HepG2 (cell line): ENCODE measurements at regions not wholly inside any gene's neighbourhood (a gene's known extent, or its start where the extent isn't known, plus 50 kb on each side); places are given as distances from the start of the nearest gene placed in this dataset.

ENCODE experiments used
- ATAC-seq: fragments of 200-7000 bp; cut with Tn5 transposase; 3 replicates; pipeline ENCODE4 v1.9.1; 2020; ENCODE audit warnings: mild to moderate bottlenecking, moderate library complexity
- BruUV-seq: library from RNA; stranded (reverse); fragments of 400-500 nt; replicated peaks from 2 replicates; lab custom pipeline; 2021; lab: Mats Ljungman, UMichigan
- CTCF ChIA-PET: fragments of 300-600 bp; formaldehyde crosslinking; extraction: SDS; loops from one replicate; lab custom pipeline; 2021; ENCODE audit warnings: low total read pairs, inconsistent platforms, low intra/inter-chr PET ratio; lab: Yijun Ruan, JAX
- POLR2A ChIA-PET: fragments of 350-600 bp; sonication (Branson Sonifier 250); formaldehyde crosslinking; loops from one replicate; lab custom pipeline; 2020; ENCODE audit warnings: antibody characterized with exemption, inconsistent platforms; lab: Yijun Ruan, JAX
- DNase-seq: peaks from one replicate; pipeline ENCODE4 v3.0.0-alpha.2; 2015; ENCODE audit warnings: low spot score
- FAIRE-seq: peaks from 3 replicates; lab custom pipeline; 2011; peaks lifted over from hg19 to GRCh38; lab: Jason Lieb, UNC
- H2AFZ ChIP-seq: one replicate; pipeline ENCODE4 v1.6.1; 2011; ENCODE audit warnings: low read length, inconsistent platforms
- H3K27ac ChIP-seq: fragments of 300-600 bp; 3 replicates; pipeline ENCODE4 v1.8.0; 2011; ENCODE audit warnings: mixed run types, mild to moderate bottlenecking, mixed read lengths, low read length, inconsistent platforms; ENCODE audit not compliant: insufficient read depth; ENCODE audit errors: extremely low read length
- H3K27me3 ChIP-seq, 2 experiments: fragments of 200-600 bp in 1 of 2; 2 replicates in 1 of 2; 3 replicates in 1 of 2; pipeline versions ENCODE4 v1.6.0 to v1.8.0; 2011; ENCODE audit warnings: low read length in 2 of 2, mild to moderate bottlenecking in 2 of 2, moderate library complexity in 2 of 2, inconsistent platforms in 1 of 2; ENCODE audit not compliant: insufficient read depth in 2 of 2, control insufficient read depth in 1 of 2
- H3K36me3 ChIP-seq, 2 experiments: fragments of 200-600 bp in 1 of 2; replicated peaks in 1 of 2; 2 replicates in 1 of 2; 3 replicates in 1 of 2; pipeline versions ENCODE4 v1.5.1 to v1.8.0; 2011; ENCODE audit warnings: low read length in 2 of 2, inconsistent platforms in 1 of 2; ENCODE audit not compliant: insufficient read depth in 2 of 2, control insufficient read depth in 1 of 2
- H3K4me1 ChIP-seq: 2 replicates; pipeline ENCODE4 v1.5.1; 2012; ENCODE audit warnings: low read length, inconsistent platforms; ENCODE audit not compliant: insufficient read depth
- H3K4me2 ChIP-seq: 2 replicates; pipeline ENCODE4 v1.6.0; 2011; ENCODE audit warnings: low read depth, low read length, inconsistent platforms
- H3K4me3 ChIP-seq, 3 experiments: fragments of 200-600 bp in 1 of 3; sonication (generic), shearing (Covaris generic) in 1 of 3; replicated peaks in 1 of 3; 2 replicates each; pipeline ENCODE4 v1.5.1; 2011 to 2016; ENCODE audit warnings: low read length in 3 of 3, inconsistent platforms in 2 of 3, low read depth in 2 of 3, mild to moderate bottlenecking in 2 of 3, control low read depth in 1 of 3, mixed read lengths in 1 of 3; ENCODE audit not compliant: insufficient read depth in 1 of 3
- H3K79me2 ChIP-seq: one replicate; pipeline ENCODE4 v1.6.1; 2011; ENCODE audit warnings: low read length, inconsistent platforms; ENCODE audit not compliant: insufficient read depth
- H3K9ac ChIP-seq: 2 replicates; pipeline ENCODE4 v1.6.0; 2011; ENCODE audit warnings: mild to moderate bottlenecking, low read depth, low read length, inconsistent platforms; ENCODE audit not compliant: insufficient read depth
- H3K9me3 ChIP-seq: 2 replicates; pipeline ENCODE4 v1.5.1; 2012; ENCODE audit warnings: mild to moderate bottlenecking, low read length
- H4K20me1 ChIP-seq: 2 replicates; pipeline ENCODE4 v1.6.0; 2011; ENCODE audit warnings: inconsistent platforms, mild to moderate bottlenecking, low read length, moderate library complexity; ENCODE audit not compliant: insufficient read depth
- CCAR2 ChIP-seq: fragments of 200-400 bp; formaldehyde crosslinking; optimal IDR thresholded peaks from 2 replicates; pipeline ENCODE3; 2018; ENCODE audit warnings: low read depth, mild to moderate bottlenecking, low read length, moderate library complexity
- ZBTB40 ChIP-seq, 2 experiments: fragments of 450-650 bp in 1 of 2; sonication (generic) in 1 of 2; formaldehyde crosslinking in 1 of 2; IDR thresholded peaks; 2 replicates each; pipeline versions ENCODE4 v1.6.1 to v1.8.0; 2016 to 2022; ENCODE audit warnings: antibody characterized with exemption in 1 of 2, mild to moderate bottlenecking in 1 of 2, missing genetic modification reagents in 1 of 2
- ZFP37 ChIP-seq: sonication (generic); formaldehyde crosslinking; IDR thresholded peaks from 2 replicates; pipeline ENCODE4 v1.4.0; 2020; ENCODE audit warnings: missing genetic modification reagents, borderline replicate concordance
- ZNF264 ChIP-seq: sonication (generic); formaldehyde crosslinking; IDR thresholded peaks from 2 replicates; pipeline ENCODE4 v1.4.0; 2020; ENCODE audit warnings: missing genetic modification reagents
- ZNF317 ChIP-seq: sonication (generic); formaldehyde crosslinking; IDR thresholded peaks from 2 replicates; pipeline ENCODE4 v1.5.0; 2020; ENCODE audit warnings: mild to moderate bottlenecking, missing genetic modification reagents
- ZNF816 ChIP-seq: sonication (generic); formaldehyde crosslinking; IDR thresholded peaks from 2 replicates; pipeline ENCODE4 v1.8.0; 2022; ENCODE audit warnings: missing genetic modification reagents, mild to moderate bottlenecking, borderline replicate concordance
- ZSCAN12 ChIP-seq: sonication (generic); formaldehyde crosslinking; IDR thresholded peaks from 2 replicates; pipeline ENCODE4 v1.9.0; 2021; ENCODE audit warnings: mild to moderate bottlenecking, missing genetic modification reagents
- WGBS: methylation state at CpG from one replicate; pipeline ENCODE4 v1.1.6; 2017; ENCODE audit warnings: low lambda C conversion rate; 5-methylcytosine and 5-hydroxymethylcytosine counted together
- in situ Hi-C: cut with HindIII; loops from 2 replicates; pipeline ENCODE4 v1.10.0; 2017; ENCODE audit warnings: low pct_unique_long_range_greater_than_20kb; ENCODE audit not compliant: extremely low pct_ligation_motif_present
- intact Hi-C: fragments of 100-400 bp; cut with micrococcal nuclease; formaldehyde crosslinking; loops from one replicate; pipeline ENCODE4 v1.10.0; 2022; ENCODE audit not compliant: unreplicated experiment

- TF ChIP-seq ZSCAN12 (CRISPR knock-in tag): no peak
- TF ChIP-seq, all 625 proteins: peak for 0
- BruUV-seq: no TSS peak
- no peak for FAIRE-seq
- Histone ChIP-seq H3K4me2 (no peak overlapping the region), H3K27ac (no peak overlapping the region), H3K79me2 (no peaks in the 10 kb centered on the region), H3K36me3 (no peaks in the 10 kb centered on the region), H3K9ac (no peak overlapping the region), H3K4me3 (no peak overlapping the region), H3K9me3 (no peaks in the 10 kb centered on the region), H2AFZ (no peak overlapping the region), H3K4me1 (no peaks in the 10 kb centered on the region), H3K27me3 (no peaks in the 10 kb centered on the region), H4K20me1 (no peaks in the 10 kb centered on the region)
- ATAC-seq: no peak
- in situ Hi-C loops: no loop called here
- CTCF ChIA-PET: no interaction called here
- DNase-seq: no peak
- intact Hi-C loops: no loop called here
- WGBS: 2% methylated on average over 6 of the region's 6 CpGs
- POLR2A ChIA-PET: no interaction called here
Measured at GRCh38 chr20:54839224-54839623, 363.8 kb downstream of the DOK5 start.

GRCh38 chr20:54837226-54837625, 361.8 kb downstream of the DOK5 start:
- Histone ChIP-seq H3K36me3 (no peaks in the 10 kb centered on the region), H3K79me2 (no peaks in the 10 kb centered on the region), H3K27me3 (no peaks in the 10 kb centered on the region), H2AFZ (no peak overlapping the region), H3K4me2 (no peak overlapping the region), H3K4me3 (no peak overlapping the region), H4K20me1 (no peaks in the 10 kb centered on the region), H3K9me3 (0 out of 2 replicates have a peak, but pooled peaks cover 6% of the 10 kb centered on the region), H3K4me1 (no peaks in the 10 kb centered on the region), H3K9ac (no peak overlapping the region), H3K27ac (no peak overlapping the region)
- CTCF ChIA-PET: no interaction called here
- DNase-seq: no peak
- FAIRE-seq: no peak
- POLR2A ChIA-PET: no interaction called here
- no TSS peak for BruUV-seq
- in situ Hi-C loops: no loop called here
- intact Hi-C loops: no loop called here
- no peak for ATAC-seq
- WGBS: 32% methylated on average over 4 of the region's 4 CpGs
- TF ChIP-seq ZNF264 (CRISPR knock-in tag) (no peak), ZNF816 (no peak), ZFP37 (CRISPR knock-in tag) (no peak), CCAR2 (no peak), ZBTB40 (IDR thresholded peaks at IDR 0.05) (no peak), ZBTB40 (CRISPR knock-in tag; IDR thresholded peaks at IDR 0.05) (no peak), ZNF317 (no peak)
